ENCODE measurements at regions not wholly inside any gene's neighbourhood (a gene's known extent, or its start where the extent isn't known, plus 50 kb on each side); places are given as distances from the start of the nearest gene placed in this dataset.

DNA sequence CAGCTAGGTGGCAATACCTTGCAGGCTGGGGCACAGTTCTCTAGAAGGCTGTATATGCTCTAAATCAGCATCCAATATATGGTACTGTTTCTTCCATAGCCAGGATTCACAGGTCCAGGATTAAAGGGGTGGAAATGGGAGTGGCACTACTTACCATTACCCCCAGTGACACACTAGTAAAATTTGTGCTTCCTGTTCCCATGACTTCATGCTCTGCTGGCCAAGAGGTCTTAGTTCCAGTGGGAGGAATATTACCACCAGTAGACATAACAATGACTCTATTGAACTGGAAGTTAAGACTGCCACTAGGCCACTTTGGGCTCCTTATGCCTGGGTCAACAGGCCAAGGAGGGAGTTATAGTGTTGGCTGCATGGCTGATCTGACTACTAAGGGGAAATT, 174.3 kb upstream of the TNFAIP3 start:
- Histone ChIP-seq H4K91ac (ENCODE audit: insufficient read depth, low read depth, low read length) (no peak overlapping the region), H4K8ac (ENCODE audit: low read depth in 2 of 2, low read length in 2 of 2) (no peak overlapping the region), H3K79me1 (ENCODE audit: low read depth in 1 of 2, low read length in 2 of 2) (no peaks in the 10 kb centered on the region), H3K9ac (ENCODE audit: low read depth, low read length) (no peak overlapping the region), H3K27me3 (ENCODE audit: control insufficient read depth, insufficient read depth, low read length) (no peaks in the 10 kb centered on the region; the same call in 1 of the 2 replicates), H3K23ac (ENCODE audit: low read depth, low read length) (no peak overlapping the region), H3K14ac (replicated peaks; ENCODE audit: low read depth, low read length) (no peak overlapping the region), H3K9me1 (ENCODE audit: insufficient read depth, low read length) (peaks cover 9% of the 10 kb centered on the region), H2AFZ (replicated peaks; ENCODE audit: low read length, poor library complexity) (no peak overlapping the region), H3K36me3 (ENCODE audit: control insufficient read depth, insufficient read depth, low read length) (no peaks in the 10 kb centered on the region), H3K4ac (ENCODE audit: low read depth, low read length) (no peak overlapping the region), H3K4me2 (ENCODE audit: low read depth, low read length) (no peak overlapping the region), H3K4me3 (ENCODE audit: insufficient read depth, low read depth, low read length) (no peak overlapping the region), H2BK120ac (ENCODE audit: low read depth, low read length) (no peak overlapping the region), H2BK15ac (ENCODE audit: low read depth, low read length) (no peak overlapping the region), H2BK5ac (ENCODE audit: low read depth, low read length, poor library complexity, severe bottlenecking) (no peak overlapping the region), H3K56ac (ENCODE audit: extremely low read depth, insufficient read depth, low read length) (no peak overlapping the region), H2BK20ac (ENCODE audit: low read depth, low read length) (no peak overlapping the region), H3K27ac (ENCODE audit: insufficient read depth, low read length) (no peak overlapping the region), H3K18ac (ENCODE audit: low read depth, low read length) (no peak overlapping the region), H4K5ac (ENCODE audit: low read depth, low read length) (no peak overlapping the region), H2AK9ac (replicated peaks; ENCODE audit: low read depth, low read length, poor library complexity) (no peak overlapping the region), H4K20me1 (ENCODE audit: insufficient read depth, low read length) (no peaks in the 10 kb centered on the region), H3K9me3 (ENCODE audit: control insufficient read depth, insufficient read depth, low read length) (no peaks in the 10 kb centered on the region), H2AK5ac (ENCODE audit: low read depth, low read length) (no peak overlapping the region), H3K4me1 (ENCODE audit: control insufficient read depth, insufficient read depth, low read length) (peaks cover 5% of the 10 kb centered on the region)
- BruUV-seq (replicated peaks) = no TSS peak
- intact Hi-C loops (cut with micrococcal nuclease) (no loop called here), dilution Hi-C loops (cut with HindIII; ENCODE audit: low sequenced_read_pairs, unreplicated experiment) (no loop called here), in situ Hi-C loops (cut with MboI; ENCODE audit: low sequenced_read_pairs) (no loop called here)
- POLR2A ChIA-PET (ENCODE audit: unreplicated experiment) = no interaction called here
- ATAC-seq (ENCODE audit: low read depth) (no peak), DNase-seq (peak; percentile 56)
- TF ChIP-seq CHD1 (IDR thresholded peaks at IDR 0.05; ENCODE audit: low read depth, low read length) (no peak), SMC3 (IDR thresholded peaks at IDR 0.05; ENCODE audit: low read depth, low read length) (no peak), FOS (IDR thresholded peaks at IDR 0.05; ENCODE audit: low read depth, low read length) (no peak), MAFK (IDR thresholded peaks at IDR 0.05; ENCODE audit: low read depth, low read length) (no peak), MAZ (IDR thresholded peaks at IDR 0.05; ENCODE audit: borderline replicate concordance, low read depth, low read length) (no peak), BHLHE40 (IDR thresholded peaks at IDR 0.05; ENCODE audit: low read depth, low read length) (no peak), POLR2A (IDR thresholded peaks at IDR 0.05; ENCODE audit: low read depth, low read length) (no peak), MXI1 (IDR thresholded peaks at IDR 0.05; ENCODE audit: borderline replicate concordance, low read depth, low read length) (no peak), CEBPB (IDR thresholded peaks at IDR 0.05; ENCODE audit: low read depth, low read length) (no peak), RCOR1 (IDR thresholded peaks at IDR 0.05; ENCODE audit: insufficient replicate concordance, low read length) (no peak), NFE2L2 (IDR thresholded peaks at IDR 0.05; ENCODE audit: low read depth, low read length) (no peak), RFX5 (IDR thresholded peaks at IDR 0.05; ENCODE audit: low read depth, low read length) (no peak)
- TF ChIP-seq, protein P1, sequence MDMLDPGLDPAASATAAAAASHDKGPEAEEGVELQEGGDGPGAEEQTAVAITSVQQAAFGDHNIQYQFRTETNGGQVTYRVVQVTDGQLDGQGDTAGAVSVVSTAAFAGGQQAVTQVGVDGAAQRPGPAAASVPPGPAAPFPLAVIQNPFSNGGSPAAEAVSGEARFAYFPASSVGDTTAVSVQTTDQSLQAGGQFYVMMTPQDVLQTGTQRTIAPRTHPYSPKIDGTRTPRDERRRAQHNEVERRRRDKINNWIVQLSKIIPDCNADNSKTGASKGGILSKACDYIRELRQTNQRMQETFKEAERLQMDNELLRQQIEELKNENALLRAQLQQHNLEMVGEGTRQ (IDR thresholded peaks at IDR 0.05; ENCODE audit: low read depth, low read length) = no peak
- TF ChIP-seq, protein P2, sequence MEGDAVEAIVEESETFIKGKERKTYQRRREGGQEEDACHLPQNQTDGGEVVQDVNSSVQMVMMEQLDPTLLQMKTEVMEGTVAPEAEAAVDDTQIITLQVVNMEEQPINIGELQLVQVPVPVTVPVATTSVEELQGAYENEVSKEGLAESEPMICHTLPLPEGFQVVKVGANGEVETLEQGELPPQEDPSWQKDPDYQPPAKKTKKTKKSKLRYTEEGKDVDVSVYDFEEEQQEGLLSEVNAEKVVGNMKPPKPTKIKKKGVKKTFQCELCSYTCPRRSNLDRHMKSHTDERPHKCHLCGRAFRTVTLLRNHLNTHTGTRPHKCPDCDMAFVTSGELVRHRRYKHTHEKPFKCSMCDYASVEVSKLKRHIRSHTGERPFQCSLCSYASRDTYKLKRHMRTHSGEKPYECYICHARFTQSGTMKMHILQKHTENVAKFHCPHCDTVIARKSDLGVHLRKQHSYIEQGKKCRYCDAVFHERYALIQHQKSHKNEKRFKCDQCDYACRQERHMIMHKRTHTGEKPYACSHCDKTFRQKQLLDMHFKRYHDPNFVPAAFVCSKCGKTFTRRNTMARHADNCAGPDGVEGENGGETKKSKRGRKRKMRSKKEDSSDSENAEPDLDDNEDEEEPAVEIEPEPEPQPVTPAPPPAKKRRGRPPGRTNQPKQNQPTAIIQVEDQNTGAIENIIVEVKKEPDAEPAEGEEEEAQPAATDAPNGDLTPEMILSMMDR (conservative IDR thresholded peaks at IDR 0.05; ENCODE audit: low read depth, low read length) = no peak
- TF ChIP-seq, protein P3, sequence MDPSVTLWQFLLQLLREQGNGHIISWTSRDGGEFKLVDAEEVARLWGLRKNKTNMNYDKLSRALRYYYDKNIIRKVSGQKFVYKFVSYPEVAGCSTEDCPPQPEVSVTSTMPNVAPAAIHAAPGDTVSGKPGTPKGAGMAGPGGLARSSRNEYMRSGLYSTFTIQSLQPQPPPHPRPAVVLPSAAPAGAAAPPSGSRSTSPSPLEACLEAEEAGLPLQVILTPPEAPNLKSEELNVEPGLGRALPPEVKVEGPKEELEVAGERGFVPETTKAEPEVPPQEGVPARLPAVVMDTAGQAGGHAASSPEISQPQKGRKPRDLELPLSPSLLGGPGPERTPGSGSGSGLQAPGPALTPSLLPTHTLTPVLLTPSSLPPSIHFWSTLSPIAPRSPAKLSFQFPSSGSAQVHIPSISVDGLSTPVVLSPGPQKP (IDR thresholded peaks at IDR 0.05; ENCODE audit: borderline replicate concordance, low read depth, low read length) = no peak
- CTCF ChIA-PET = no interaction called here
